Mammary epithelial cell (primary cell): ENCODE measurements at regions not wholly inside any gene's neighbourhood (a gene's known extent, or its start where the extent isn't known, plus 50 kb on each side); places are given as distances from the start of the nearest gene placed in this dataset.

ENCODE experiments used
- CTCF ChIP-seq, 2 donors: IDR thresholded peaks in 1 of 2; conservative IDR thresholded peaks in 1 of 2; 2 replicates each; pipeline ENCODE4 v1.5.1; 2011 to 2012; ENCODE audit warnings: inconsistent platforms in 2 of 2, low read length in 2 of 2, mild to moderate bottlenecking in 2 of 2, control low read depth in 1 of 2, low read depth in 1 of 2; ENCODE audit not compliant: insufficient read depth in 1 of 2; ENCODE audit errors: extremely low read depth in 1 of 2
- EZH2 ChIP-seq: IDR thresholded peaks from 2 replicates; pipeline ENCODE4 v1.6.1; 2012; ENCODE audit warnings: low read length, inconsistent platforms, borderline replicate concordance

GRCh38 chr2:19226871-19227270 is 131.6 kb downstream of the OSR1 start:
- TF ChIP-seq EZH2 (no peak), CTCF (conservative IDR thresholded peaks at IDR 0.05 in 1 of 2, IDR thresholded peaks at IDR 0.05 in 1 of 2; ENCODE audit: extremely low read depth in 1 of 2, insufficient read depth in 1 of 2, low read depth in 1 of 2, low read length in 2 of 2) (no peak)
